Neuron (in vitro differentiated cells): ENCODE measurements at regions not wholly inside any gene's neighbourhood (a gene's known extent, or its start where the extent isn't known, plus 50 kb on each side); places are given as distances from the start of the nearest gene placed in this dataset.

Experiments used
- H2AFZ ChIP-seq: one replicate; pipeline ENCODE4 v1.6.1; 2013; ENCODE audit warnings: low read depth, mild to moderate bottlenecking, inconsistent platforms, low read length, moderate library complexity
- H3K27me3 ChIP-seq: one replicate; pipeline ENCODE4 v1.6.1; 2013; ENCODE audit warnings: low read length; ENCODE audit not compliant: insufficient read depth
- H3K36me3 ChIP-seq: one replicate; pipeline ENCODE4 v1.6.1; 2013; ENCODE audit warnings: low read length; ENCODE audit not compliant: insufficient read depth
- H3K4me1 ChIP-seq: one replicate; pipeline ENCODE4 v1.6.1; 2013; ENCODE audit warnings: low read length; ENCODE audit not compliant: insufficient read depth
- H3K4me3 ChIP-seq: 2 replicates; pipeline ENCODE4 v1.5.1; 2013; ENCODE audit warnings: mild to moderate bottlenecking, low read length, moderate library complexity
- H3K9me3 ChIP-seq: one replicate; pipeline ENCODE4 v1.6.1; 2013; ENCODE audit warnings: low read length

GRCh38 chr4:159515314-159516025, 412.6 kb downstream of the RAPGEF2 start:
- Histone ChIP-seq H3K9me3 (no peaks in the 10 kb centered on the region), H3K4me1 (no peaks in the 10 kb centered on the region), H3K4me3 (no peak overlapping the region), H3K36me3 (no peaks in the 10 kb centered on the region), H2AFZ (no peak overlapping the region), H3K27me3 (no peaks in the 10 kb centered on the region)

GRCh38 chr4:159516556-159517140, 413.8 kb downstream of the RAPGEF2 start:
- no peaks in the 10 kb centered on the region for H3K36me3 ChIP-seq
- H3K4me3 ChIP-seq = no peak overlapping the region
- H3K27me3 ChIP-seq = no peaks in the 10 kb centered on the region
- H2AFZ ChIP-seq = no peak overlapping the region
- no peaks in the 10 kb centered on the region for H3K4me1 ChIP-seq
- H3K9me3 ChIP-seq = no peaks in the 10 kb centered on the region

- no peaks in the 10 kb centered on the region for H3K9me3 ChIP-seq
These were observed 417.2 kb downstream of the RAPGEF2 start for GRCh38 chr4:159520074-159520473.

GRCh38 chr4:159526172-159526571, 423.3 kb downstream of the RAPGEF2 start:
- H3K4me3 ChIP-seq = no peak overlapping the region
- no peaks in the 10 kb centered on the region for H3K27me3 ChIP-seq
- no peaks in the 10 kb centered on the region for H3K36me3 ChIP-seq
- H3K9me3 ChIP-seq = no peaks in the 10 kb centered on the region
- no peak overlapping the region for H2AFZ ChIP-seq
- no peaks in the 10 kb centered on the region for H3K4me1 ChIP-seq

More at GRCh38 chr4:159520074-159520473, 417.2 kb downstream of the RAPGEF2 start:
- H3K4me1 ChIP-seq = no peaks in the 10 kb centered on the region
- H3K36me3 ChIP-seq = no peaks in the 10 kb centered on the region
- no peak overlapping the region for H3K4me3 ChIP-seq
- H2AFZ ChIP-seq = no peak overlapping the region
- no peaks in the 10 kb centered on the region for H3K27me3 ChIP-seq

GRCh38 chr4:159534655-159535054, 431.8 kb downstream of the RAPGEF2 start:
- Histone ChIP-seq H3K4me3 (no peak overlapping the region), H3K4me1 (no peaks in the 10 kb centered on the region), H3K36me3 (no peaks in the 10 kb centered on the region), H3K9me3 (no peaks in the 10 kb centered on the region), H3K27me3 (no peaks in the 10 kb centered on the region), H2AFZ (no peak overlapping the region)

- Histone ChIP-seq H3K36me3 (no peaks in the 10 kb centered on the region), H2AFZ (no peak overlapping the region)
These were observed 435.7 kb downstream of the RAPGEF2 start for GRCh38 chr4:159538556-159538955.

DNA sequence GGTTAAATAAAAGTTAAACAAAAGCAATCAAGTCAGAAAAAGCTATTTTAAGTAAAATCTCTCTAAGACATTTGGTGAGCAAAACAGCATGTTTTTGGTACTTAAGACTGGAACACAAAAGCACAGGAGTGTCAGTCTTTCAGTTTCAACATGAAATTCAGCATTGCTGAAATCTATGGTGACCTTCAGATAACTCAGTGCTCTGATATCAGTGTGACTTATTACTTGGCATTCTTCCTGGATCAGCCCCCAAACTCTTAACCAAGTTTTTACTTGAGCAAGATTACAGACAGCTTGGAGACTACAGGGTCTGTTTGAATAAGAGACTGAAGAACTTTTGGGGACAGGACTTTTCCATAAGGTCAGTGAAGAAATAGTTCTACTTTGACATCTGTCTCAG, 437.2 kb downstream of the RAPGEF2 start:
- no peaks in the 10 kb centered on the region for H3K36me3 ChIP-seq
- no peaks in the 10 kb centered on the region for H3K27me3 ChIP-seq
- peaks cover 3% of the 10 kb centered on the region for H3K4me1 ChIP-seq
- H2AFZ ChIP-seq = no peak overlapping the region
- no peak overlapping the region for H3K4me3 ChIP-seq
- no peaks in the 10 kb centered on the region for H3K9me3 ChIP-seq

More at GRCh38 chr4:159538556-159538955, 435.7 kb downstream of the RAPGEF2 start:
- no peaks in the 10 kb centered on the region for H3K9me3 ChIP-seq
- peaks cover 3% of the 10 kb centered on the region for H3K4me1 ChIP-seq
- no peak overlapping the region for H3K4me3 ChIP-seq
- no peaks in the 10 kb centered on the region for H3K27me3 ChIP-seq

GRCh38 chr4:159540501-159540900, 437.6 kb downstream of the RAPGEF2 start:
- H2AFZ ChIP-seq = no peak overlapping the region
- no peak overlapping the region for H3K4me3 ChIP-seq
- H3K27me3 ChIP-seq = no peaks in the 10 kb centered on the region
- no peaks in the 10 kb centered on the region for H3K36me3 ChIP-seq
- no peaks in the 10 kb centered on the region for H3K9me3 ChIP-seq
- H3K4me1 ChIP-seq = peaks cover 3% of the 10 kb centered on the region

DNA sequence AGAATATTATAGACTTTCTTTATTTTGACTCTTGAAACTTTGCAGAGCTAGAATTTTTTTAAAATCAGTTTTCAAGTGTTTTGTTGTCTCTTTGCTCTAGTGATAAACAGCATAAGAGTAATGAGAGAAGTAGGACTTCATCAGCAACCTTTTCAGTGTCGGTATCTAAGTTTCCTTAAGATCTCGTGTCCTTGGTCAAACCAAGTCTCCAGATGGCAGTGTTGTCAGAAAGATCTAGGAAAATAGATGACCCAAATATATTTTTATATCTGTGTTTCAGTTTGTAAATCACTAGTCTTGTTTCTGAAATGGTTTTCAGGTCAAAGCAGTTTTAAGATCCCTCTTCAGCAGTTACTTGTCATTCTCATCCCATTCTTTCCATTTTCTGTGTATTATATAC, 438.3 kb downstream of the RAPGEF2 start:
- H3K36me3 ChIP-seq = no peaks in the 10 kb centered on the region
- peaks cover 3% of the 10 kb centered on the region for H3K4me1 ChIP-seq
- H3K27me3 ChIP-seq = no peaks in the 10 kb centered on the region
- no peak overlapping the region for H3K4me3 ChIP-seq
- H2AFZ ChIP-seq = no peak overlapping the region
- no peaks in the 10 kb centered on the region for H3K9me3 ChIP-seq

- H2AFZ ChIP-seq = no peak overlapping the region
- H3K9me3 ChIP-seq = no peaks in the 10 kb centered on the region
- peaks cover 3% of the 10 kb centered on the region for H3K4me1 ChIP-seq
- H3K4me3 ChIP-seq = no peak overlapping the region
- no peaks in the 10 kb centered on the region for H3K27me3 ChIP-seq
- H3K36me3 ChIP-seq = no peaks in the 10 kb centered on the region
These were observed 439.4 kb downstream of the RAPGEF2 start for GRCh38 chr4:159542296-159542695.

GRCh38 chr4:159543831-159544230, 441.0 kb downstream of the RAPGEF2 start:
- H3K9me3 ChIP-seq = no peaks in the 10 kb centered on the region
- H3K27me3 ChIP-seq = no peaks in the 10 kb centered on the region

DNA sequence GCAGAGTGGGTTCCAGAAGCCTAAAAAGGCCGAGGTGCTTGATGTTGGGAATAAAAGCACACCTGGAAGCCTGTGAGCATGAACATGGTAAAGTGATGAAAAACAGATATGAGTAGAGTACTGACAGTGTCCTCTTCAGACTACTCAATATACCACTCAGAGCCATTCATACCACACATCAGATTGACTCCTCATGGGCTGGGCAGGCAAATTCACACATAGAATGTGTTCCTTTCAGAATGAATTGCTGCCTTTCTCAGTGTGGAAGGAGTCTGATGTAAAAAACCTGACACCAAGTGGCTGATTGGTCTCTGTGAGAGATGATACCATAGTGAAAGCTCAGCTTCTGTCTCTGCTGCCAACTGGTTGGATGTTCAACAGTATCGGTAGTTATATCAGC, 442.7 kb downstream of the RAPGEF2 start:
- H2AFZ ChIP-seq = no peak overlapping the region
- no peaks in the 10 kb centered on the region for H3K9me3 ChIP-seq
- no peaks in the 10 kb centered on the region for H3K27me3 ChIP-seq
- no peaks in the 10 kb centered on the region for H3K36me3 ChIP-seq
- H3K4me3 ChIP-seq = no peak overlapping the region
- H3K4me1 ChIP-seq = peaks cover 3% of the 10 kb centered on the region

More at GRCh38 chr4:159543831-159544230, 441.0 kb downstream of the RAPGEF2 start:
- no peaks in the 10 kb centered on the region for H3K36me3 ChIP-seq
- H2AFZ ChIP-seq = no peak overlapping the region
- peaks cover 3% of the 10 kb centered on the region for H3K4me1 ChIP-seq
- no peak overlapping the region for H3K4me3 ChIP-seq

GRCh38 chr4:159547645-159548308, 444.9 kb downstream of the RAPGEF2 start:
- H3K4me1 ChIP-seq = no peaks in the 10 kb centered on the region
- no peaks in the 10 kb centered on the region for H3K27me3 ChIP-seq
- no peaks in the 10 kb centered on the region for H3K9me3 ChIP-seq
- no peaks in the 10 kb centered on the region for H3K36me3 ChIP-seq
- H2AFZ ChIP-seq = no peak overlapping the region
- no peak overlapping the region for H3K4me3 ChIP-seq
